H1 (cell line): ENCODE measurements at regions not wholly inside any gene's neighbourhood (a gene's known extent, or its start where the extent isn't known, plus 50 kb on each side); places are given as distances from the start of the nearest gene placed in this dataset.

Experiments
- BCL11A ChIP-seq, 2 experiments: IDR thresholded peaks; one replicate each; pipeline ENCODE4 v1.6.1; 2011; ENCODE audit warnings: low read depth in 2 of 2, low read length in 2 of 2, mild to moderate bottlenecking in 2 of 2
- EP300 ChIP-seq, 2 experiments: IDR thresholded peaks; 1 replicate in 1 of 2; 2 replicates in 1 of 2; pipeline ENCODE4 v1.6.1; 2011 to 2012; ENCODE audit warnings: low read depth in 2 of 2, low read length in 2 of 2, mild to moderate bottlenecking in 2 of 2, borderline replicate concordance in 1 of 2, inconsistent platforms in 1 of 2, moderate library complexity in 1 of 2
- SUZ12 ChIP-seq: fragments of 200-600 bp; sonication (generic); IDR thresholded peaks from 2 replicates; pipeline ENCODE4 v1.6.1; 2012; ENCODE audit warnings: mild to moderate bottlenecking, inconsistent platforms, low read length, moderate library complexity, mixed read lengths

GRCh38 chr10:65314253-65314652, 1611.6 kb upstream of the LRRTM3 start (continued):
- TF ChIP-seq BCL11A (IDR thresholded peaks at IDR 0.05; ENCODE audit: low read depth in 2 of 2, low read length in 2 of 2) (no peak), SUZ12 (no peak), EP300 (IDR thresholded peaks at IDR 0.05; ENCODE audit: borderline replicate concordance in 1 of 2, low read depth in 2 of 2, low read length in 2 of 2) (no peak)
